Neural cell (in vitro differentiated cells): ENCODE measurements at regions not wholly inside any gene's neighbourhood (a gene's known extent, or its start where the extent isn't known, plus 50 kb on each side); places are given as distances from the start of the nearest gene placed in this dataset.

Source experiments
- H2AFZ ChIP-seq: fragments of 200-600, 300-800 bp; sonication (generic), shearing (Covaris generic); 2 replicates; pipeline ENCODE4 v1.6.0; 2014; ENCODE audit warnings: low read depth, mild to moderate bottlenecking, antibody characterized with exemption, low read length, moderate library complexity
- H3F3A ChIP-seq: fragments of 200-600 bp; shearing (Covaris generic); 2 replicates; pipeline ENCODE4 v1.6.1; 2016; ENCODE audit warnings: mild to moderate bottlenecking, moderate library complexity, mixed read lengths, antibody characterized with exemption, low read length; ENCODE audit not compliant: insufficient read depth, poor library complexity, severe bottlenecking
- H3K27ac ChIP-seq: fragments of 200-600, 300-800 bp; sonication (generic), shearing (Covaris generic); 2 replicates; pipeline ENCODE4 v1.5.1; 2014; ENCODE audit warnings: mild to moderate bottlenecking, low read length, moderate library complexity
- H3K27me3 ChIP-seq: fragments of 300-800, 200-600 bp; sonication (generic), shearing (Covaris generic); 2 replicates; pipeline ENCODE4 v1.6.0; 2014; ENCODE audit warnings: mild to moderate bottlenecking, low read depth, low read length, moderate library complexity; ENCODE audit not compliant: insufficient read depth
- H3K36me3 ChIP-seq: fragments of 300-800, 200-600 bp; sonication (generic), shearing (Covaris generic); 2 replicates; pipeline ENCODE4 v1.5.1; 2014; ENCODE audit warnings: mild to moderate bottlenecking, antibody characterized with exemption, low read length, moderate library complexity; ENCODE audit not compliant: insufficient read depth
- H3K4me2 ChIP-seq: fragments of 300-800, 200-600 bp; sonication (generic), shearing (Covaris generic); 2 replicates; pipeline ENCODE4 v1.6.0; 2014; ENCODE audit warnings: mild to moderate bottlenecking, low read length
- H3K4me3 ChIP-seq: fragments of 300-800, 200-600 bp; sonication (generic), shearing (Covaris generic); 2 replicates; pipeline ENCODE4 v1.5.1; 2014; ENCODE audit warnings: mild to moderate bottlenecking, low read length, moderate library complexity
- H3K79me2 ChIP-seq: fragments of 200-600 bp; shearing (Covaris generic); replicated peaks from 2 replicates; pipeline ENCODE4 v1.6.0; 2014; ENCODE audit warnings: mild to moderate bottlenecking, low read length, moderate library complexity; ENCODE audit not compliant: insufficient read depth
- H3K9ac ChIP-seq: fragments of 300-800, 200-600 bp; sonication (generic), shearing (Covaris generic); 2 replicates; pipeline ENCODE4 v1.6.1; 2016; ENCODE audit warnings: mild to moderate bottlenecking, low read length, mixed read lengths
- H3K9me2 ChIP-seq: fragments of 200-600 bp; shearing (Covaris generic); 2 replicates; pipeline ENCODE4 v1.6.1; 2016; ENCODE audit warnings: mild to moderate bottlenecking, low read length, mixed read lengths; ENCODE audit not compliant: insufficient read depth
- H3K9me3 ChIP-seq: fragments of 200-600, 300-800 bp; sonication (generic), shearing (Covaris generic); 2 replicates; pipeline ENCODE4 v1.6.1; 2016; ENCODE audit warnings: mild to moderate bottlenecking, mixed run types, low read length, moderate library complexity, mixed read lengths
- H4K20me1 ChIP-seq: fragments of 200-600 bp; shearing (Covaris generic); 2 replicates; pipeline ENCODE4 v1.6.1; 2016; ENCODE audit warnings: mild to moderate bottlenecking, mixed run types; ENCODE audit not compliant: insufficient read depth
- EP300 ChIP-seq: fragments of 450-650 bp; conservative IDR thresholded peaks from 2 replicates; pipeline ENCODE4 v1.6.1; 2014; ENCODE audit warnings: antibody characterized with exemption, mild to moderate bottlenecking, moderate library complexity; ENCODE audit not compliant: poor library complexity, severe bottlenecking
- EZH2 ChIP-seq: fragments of 200-600, 300-800 bp; shearing (Covaris generic), sonication (generic); IDR thresholded peaks from 2 replicates; pipeline ENCODE4 v1.6.1; 2014; ENCODE audit warnings: antibody characterized with exemption, low read length, borderline replicate concordance, mild to moderate bottlenecking; ENCODE audit not compliant: insufficient read depth, poor library complexity, severe bottlenecking
- MXI1 ChIP-seq: fragments of 450-650 bp; conservative IDR thresholded peaks from 2 replicates; pipeline ENCODE4 v1.6.1; 2014; ENCODE audit warnings: antibody characterized with exemption, mild to moderate bottlenecking; ENCODE audit not compliant: poor library complexity, severe bottlenecking
- POLR2AphosphoS5 ChIP-seq: IDR thresholded peaks from 2 replicates; pipeline ENCODE4 v1.6.1; 2012
- RAD21 ChIP-seq: fragments of 450-650 bp; conservative IDR thresholded peaks from 2 replicates; pipeline ENCODE4 v1.6.1; 2014; ENCODE audit warnings: antibody characterized with exemption, mild to moderate bottlenecking, moderate library complexity
- SMC3 ChIP-seq: fragments of 450-650 bp; conservative IDR thresholded peaks from 2 replicates; pipeline ENCODE4 v1.6.1; 2014; ENCODE audit warnings: antibody characterized with exemption, mild to moderate bottlenecking, moderate library complexity; ENCODE audit not compliant: poor library complexity
- TAF1 ChIP-seq: IDR thresholded peaks from 2 replicates; pipeline ENCODE4 v1.6.1; 2012; ENCODE audit warnings: low read depth
- TF ChIP-seq, protein P1 (sequence below): fragments of 450-650 bp; IDR thresholded peaks from 2 replicates; pipeline ENCODE4 v1.5.1; 2014; ENCODE audit warnings: antibody characterized with exemption, mild to moderate bottlenecking, moderate library complexity; ENCODE audit not compliant: poor library complexity, severe bottlenecking
- TF ChIP-seq, protein P2 (sequence below): IDR thresholded peaks from 2 replicates; pipeline ENCODE4 v1.6.1; 2012; ENCODE audit warnings: borderline replicate concordance

GRCh38 chr1:214165850-214166374, 115.0 kb upstream of the SMYD2 start:
- no peaks in the 10 kb centered on the region for H3F3A ChIP-seq
- no peaks in the 10 kb centered on the region for H3K36me3 ChIP-seq
- H3K9ac ChIP-seq: no peak overlapping the region
- no peaks in the 10 kb centered on the region for H4K20me1 ChIP-seq
- no peak overlapping the region for H3K4me3 ChIP-seq
- no peaks in the 10 kb centered on the region for H3K79me2 ChIP-seq
- H3K27me3 ChIP-seq: no peaks in the 10 kb centered on the region
- no peak overlapping the region for H3K27ac ChIP-seq
- no peak overlapping the region for H2AFZ ChIP-seq
- H3K9me3 ChIP-seq: no peaks in the 10 kb centered on the region
- no peak overlapping the region for H3K4me2 ChIP-seq
- TF ChIP-seq POLR2AphosphoS5: no peak
- TF ChIP-seq MXI1: no peak
- TF ChIP-seq TAF1: no peak
- TF ChIP-seq SMC3: no peak
- TF ChIP-seq RAD21: no peak
- TF ChIP-seq, protein P1, sequence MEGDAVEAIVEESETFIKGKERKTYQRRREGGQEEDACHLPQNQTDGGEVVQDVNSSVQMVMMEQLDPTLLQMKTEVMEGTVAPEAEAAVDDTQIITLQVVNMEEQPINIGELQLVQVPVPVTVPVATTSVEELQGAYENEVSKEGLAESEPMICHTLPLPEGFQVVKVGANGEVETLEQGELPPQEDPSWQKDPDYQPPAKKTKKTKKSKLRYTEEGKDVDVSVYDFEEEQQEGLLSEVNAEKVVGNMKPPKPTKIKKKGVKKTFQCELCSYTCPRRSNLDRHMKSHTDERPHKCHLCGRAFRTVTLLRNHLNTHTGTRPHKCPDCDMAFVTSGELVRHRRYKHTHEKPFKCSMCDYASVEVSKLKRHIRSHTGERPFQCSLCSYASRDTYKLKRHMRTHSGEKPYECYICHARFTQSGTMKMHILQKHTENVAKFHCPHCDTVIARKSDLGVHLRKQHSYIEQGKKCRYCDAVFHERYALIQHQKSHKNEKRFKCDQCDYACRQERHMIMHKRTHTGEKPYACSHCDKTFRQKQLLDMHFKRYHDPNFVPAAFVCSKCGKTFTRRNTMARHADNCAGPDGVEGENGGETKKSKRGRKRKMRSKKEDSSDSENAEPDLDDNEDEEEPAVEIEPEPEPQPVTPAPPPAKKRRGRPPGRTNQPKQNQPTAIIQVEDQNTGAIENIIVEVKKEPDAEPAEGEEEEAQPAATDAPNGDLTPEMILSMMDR: no peak
- no peak for TF ChIP-seq EP300
- no peaks in the 10 kb centered on the region for H3K9me2 ChIP-seq

DNA sequence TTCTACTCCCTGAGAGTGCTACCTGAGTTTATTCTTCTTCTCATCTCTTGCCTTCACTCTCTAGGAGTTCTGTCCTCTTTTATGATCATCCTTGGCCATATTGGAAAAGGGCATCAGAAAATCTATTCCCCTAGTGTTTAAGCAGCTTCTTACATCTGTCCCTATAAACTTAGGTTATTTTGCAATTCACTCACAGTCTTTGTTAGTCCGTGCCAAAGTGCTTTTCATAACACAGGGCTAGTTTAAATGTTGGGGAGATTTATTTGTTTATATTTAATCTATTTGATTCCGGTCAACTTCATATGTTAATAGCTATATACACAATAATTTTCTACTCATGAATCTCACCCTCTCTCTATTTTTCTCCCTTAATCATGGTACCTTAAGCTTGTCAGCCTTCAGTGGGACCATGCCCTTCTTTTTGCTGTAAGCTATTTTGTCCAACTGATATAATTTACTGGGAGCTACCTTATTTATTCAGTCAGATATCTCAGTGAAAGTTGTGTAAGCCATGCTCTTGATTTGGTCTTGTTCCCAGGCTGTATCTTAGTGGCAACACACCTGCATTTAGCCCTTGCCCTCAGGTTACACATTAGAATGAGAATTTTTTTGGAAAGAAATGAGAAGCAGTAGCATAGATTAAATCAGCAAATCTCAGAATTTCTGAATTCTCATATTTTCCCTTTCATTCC, 106.3 kb upstream of the SMYD2 start:
- Histone ChIP-seq H2AFZ (no peak overlapping the region), H3K9me3 (no peaks in the 10 kb centered on the region), H3K9me2 (no peaks in the 10 kb centered on the region), H3K79me2 (no peaks in the 10 kb centered on the region), H3K27ac (no peak overlapping the region), H3K27me3 (no peaks in the 10 kb centered on the region), H3K9ac (no peak overlapping the region), H3K4me3 (no peak overlapping the region), H3K36me3 (no peaks in the 10 kb centered on the region), H3K4me2 (no peak overlapping the region), H3F3A (no peaks in the 10 kb centered on the region), H4K20me1 (no peaks in the 10 kb centered on the region)
- TF ChIP-seq TAF1: no peak
- TF ChIP-seq EP300: no peak
- TF ChIP-seq, protein P2, sequence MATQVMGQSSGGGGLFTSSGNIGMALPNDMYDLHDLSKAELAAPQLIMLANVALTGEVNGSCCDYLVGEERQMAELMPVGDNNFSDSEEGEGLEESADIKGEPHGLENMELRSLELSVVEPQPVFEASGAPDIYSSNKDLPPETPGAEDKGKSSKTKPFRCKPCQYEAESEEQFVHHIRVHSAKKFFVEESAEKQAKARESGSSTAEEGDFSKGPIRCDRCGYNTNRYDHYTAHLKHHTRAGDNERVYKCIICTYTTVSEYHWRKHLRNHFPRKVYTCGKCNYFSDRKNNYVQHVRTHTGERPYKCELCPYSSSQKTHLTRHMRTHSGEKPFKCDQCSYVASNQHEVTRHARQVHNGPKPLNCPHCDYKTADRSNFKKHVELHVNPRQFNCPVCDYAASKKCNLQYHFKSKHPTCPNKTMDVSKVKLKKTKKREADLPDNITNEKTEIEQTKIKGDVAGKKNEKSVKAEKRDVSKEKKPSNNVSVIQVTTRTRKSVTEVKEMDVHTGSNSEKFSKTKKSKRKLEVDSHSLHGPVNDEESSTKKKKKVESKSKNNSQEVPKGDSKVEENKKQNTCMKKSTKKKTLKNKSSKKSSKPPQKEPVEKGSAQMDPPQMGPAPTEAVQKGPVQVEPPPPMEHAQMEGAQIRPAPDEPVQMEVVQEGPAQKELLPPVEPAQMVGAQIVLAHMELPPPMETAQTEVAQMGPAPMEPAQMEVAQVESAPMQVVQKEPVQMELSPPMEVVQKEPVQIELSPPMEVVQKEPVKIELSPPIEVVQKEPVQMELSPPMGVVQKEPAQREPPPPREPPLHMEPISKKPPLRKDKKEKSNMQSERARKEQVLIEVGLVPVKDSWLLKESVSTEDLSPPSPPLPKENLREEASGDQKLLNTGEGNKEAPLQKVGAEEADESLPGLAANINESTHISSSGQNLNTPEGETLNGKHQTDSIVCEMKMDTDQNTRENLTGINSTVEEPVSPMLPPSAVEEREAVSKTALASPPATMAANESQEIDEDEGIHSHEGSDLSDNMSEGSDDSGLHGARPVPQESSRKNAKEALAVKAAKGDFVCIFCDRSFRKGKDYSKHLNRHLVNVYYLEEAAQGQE: no peak
- TF ChIP-seq MXI1: no peak
- TF ChIP-seq RAD21: no peak
- no peak for TF ChIP-seq SMC3
- no peak for TF ChIP-seq EZH2
- no peak for TF ChIP-seq POLR2AphosphoS5
- TF ChIP-seq, protein P1: no peak
